ENCODE measurements at regions not wholly inside any gene's neighbourhood (a gene's known extent, or its start where the extent isn't known, plus 50 kb on each side); places are given as distances from the start of the nearest gene placed in this dataset.
"Not testable (repeated sequence)": the region's sequence is repeated elsewhere in the genome, so short reads cannot be mapped to it uniquely, and the experiment has no call there.

DNA sequence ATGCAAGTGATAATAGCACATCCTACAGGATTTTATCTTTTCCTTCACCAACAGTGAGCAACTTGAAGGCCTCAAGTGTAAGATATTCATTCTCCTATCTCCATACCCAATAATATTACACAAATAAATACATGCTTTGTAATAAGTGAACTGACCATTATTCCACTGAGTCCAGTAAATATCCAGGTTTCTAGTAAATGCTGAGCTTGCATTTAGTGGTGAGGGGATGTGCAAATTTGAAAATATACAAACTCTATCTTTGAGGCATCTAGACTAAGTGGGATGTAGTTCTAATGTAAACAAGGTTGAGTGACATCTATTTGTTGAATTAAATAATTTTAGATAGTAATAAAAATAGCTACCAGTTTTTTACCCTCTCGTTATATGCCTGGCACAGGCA, 587.6 kb upstream of the IL12A start:
- DNase-seq, result no peak

DNA sequence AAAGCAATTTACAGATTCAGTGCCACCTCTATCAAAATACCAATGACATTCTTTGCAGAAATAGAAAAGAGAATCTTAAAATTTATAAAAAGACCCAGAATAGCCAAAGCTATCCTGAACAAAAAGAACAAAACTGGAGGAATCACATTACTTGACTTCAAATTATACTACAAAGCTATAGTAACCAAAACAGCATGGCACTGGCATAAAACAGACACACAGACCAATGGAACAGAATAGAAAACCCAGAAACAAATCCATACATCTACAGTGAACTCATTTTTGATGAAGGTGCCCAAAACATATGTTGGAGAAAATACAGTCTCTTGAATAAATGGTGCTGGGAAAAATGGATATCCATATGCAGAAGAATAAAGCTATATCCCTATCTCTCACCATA, 578.9 kb upstream of the IL12A start:
- DNase-seq, result not testable (repeated sequence)

DNA sequence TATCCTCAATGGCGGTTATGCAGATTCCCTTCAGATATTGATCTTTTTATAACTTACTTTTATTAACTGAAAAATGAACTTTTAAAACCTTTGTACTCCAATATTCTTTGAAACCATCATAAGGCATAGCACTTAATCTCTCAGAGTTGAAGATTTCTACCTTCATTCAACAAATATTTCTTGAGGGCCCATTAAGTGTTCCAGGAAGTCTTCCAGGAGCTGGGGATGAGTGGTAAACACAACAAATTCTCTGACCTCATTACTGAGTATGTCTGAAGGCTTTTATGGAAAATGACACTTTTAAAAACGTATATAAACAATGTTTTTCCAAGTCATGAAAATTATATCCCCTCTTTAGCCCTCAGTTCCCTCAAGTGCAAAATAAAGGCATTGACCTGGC, 575.3 kb upstream of the IL12A start:
- no peak for DNase-seq

DNA sequence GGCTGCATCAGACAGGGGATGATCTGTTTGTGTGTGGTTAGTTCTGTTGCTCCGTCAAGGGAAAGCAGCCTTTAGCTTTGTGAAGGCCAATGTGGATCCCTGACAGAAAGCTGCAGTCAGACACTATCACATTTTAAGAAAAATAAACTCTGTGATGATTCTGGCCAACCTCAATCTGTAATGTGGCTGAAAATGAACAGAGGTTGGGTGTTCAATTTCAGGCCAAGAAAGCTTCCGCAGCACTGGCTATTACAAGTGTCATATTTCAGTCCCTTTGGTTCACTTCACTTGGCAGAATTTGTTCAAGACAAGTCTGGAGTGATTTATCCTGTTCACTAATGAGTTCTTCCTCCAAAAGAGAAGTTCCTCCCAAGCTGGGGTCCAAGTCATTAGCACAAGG, 571.8 kb upstream of the IL12A start:
- DNase-seq, result no peak

DNA sequence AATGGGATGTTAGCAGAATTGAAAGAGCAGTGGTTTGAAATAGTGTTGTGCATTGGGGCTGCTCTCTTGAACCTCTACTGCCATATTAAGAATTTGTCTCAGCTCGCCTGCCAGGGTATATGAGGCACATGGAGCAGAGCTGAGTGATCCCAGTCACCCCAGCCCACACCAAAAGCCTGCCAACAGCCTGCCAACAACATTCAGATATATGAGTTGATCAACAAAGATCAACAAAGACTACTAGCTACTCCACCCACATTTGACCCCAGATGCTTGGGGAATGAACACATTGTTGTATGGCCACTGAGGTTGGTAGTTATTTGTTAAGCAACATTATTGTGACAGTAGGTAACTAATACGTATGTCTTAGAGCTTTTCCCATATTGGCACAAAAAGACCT, 570.9 kb upstream of the IL12A start:
- DNase-seq, result no peak

DNA sequence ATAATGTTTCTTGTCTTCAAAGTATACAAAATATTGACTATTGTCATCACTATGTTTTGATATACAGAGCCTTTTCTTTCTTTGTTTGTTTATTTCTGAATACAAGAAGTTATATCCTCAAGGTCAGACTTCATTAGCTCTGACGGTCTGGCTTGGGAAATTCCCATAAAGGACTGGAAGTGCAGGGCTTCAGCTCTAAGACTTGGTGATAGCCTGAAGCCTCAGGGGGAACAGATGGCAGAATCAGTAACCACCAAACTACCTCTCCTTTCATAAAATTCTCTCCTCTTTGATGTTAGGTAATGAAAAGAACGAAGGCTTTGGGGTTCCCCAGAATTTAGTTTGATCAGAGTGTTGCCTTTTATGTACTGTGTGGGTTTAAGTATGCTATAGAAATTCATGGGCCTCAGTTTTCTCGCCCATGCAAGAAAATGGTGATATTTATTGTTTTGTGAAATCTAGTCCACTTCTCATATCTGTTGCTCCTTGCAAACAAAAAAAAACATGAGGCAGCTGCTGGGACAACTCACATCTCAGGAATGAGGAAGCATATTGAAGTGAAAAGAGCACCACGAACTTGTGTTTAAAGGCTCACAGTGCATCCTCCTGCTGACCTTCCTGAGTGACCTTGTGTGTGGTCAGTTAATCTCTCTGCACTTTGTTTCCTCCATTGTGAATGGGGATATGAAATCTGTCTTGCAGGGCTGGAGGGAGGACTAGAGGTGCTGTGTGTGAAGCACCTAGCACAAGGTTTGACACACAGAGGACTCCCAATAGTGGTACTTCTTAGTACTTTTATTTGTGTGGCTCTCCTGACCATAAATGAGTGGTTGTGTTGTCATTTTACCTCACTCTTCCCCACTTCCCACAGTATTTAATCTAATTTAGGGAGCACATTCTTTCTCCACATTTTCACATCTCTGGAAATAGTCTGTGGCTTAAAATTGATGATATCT, 569.8 kb upstream of the IL12A start:
- no peak for DNase-seq

DNA sequence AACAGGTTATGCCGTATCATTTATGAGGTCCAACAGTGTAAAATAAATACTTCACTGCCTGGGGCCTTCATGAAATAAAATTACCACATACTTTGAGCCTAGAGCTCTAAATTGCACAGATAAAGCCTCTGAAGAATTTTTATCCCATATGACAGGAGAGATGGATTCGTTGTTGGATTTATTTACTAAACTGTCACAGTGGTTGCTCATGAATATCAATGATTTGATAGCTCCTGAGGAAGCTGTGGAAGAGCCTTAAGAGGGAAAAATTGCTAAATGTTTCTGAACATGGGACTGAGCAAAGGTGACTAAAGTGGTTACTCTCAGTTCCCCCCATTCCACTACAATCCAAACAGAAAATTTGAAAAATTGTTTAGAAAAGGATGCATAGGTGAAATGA, 558.9 kb upstream of the IL12A start:
- no peak for DNase-seq

DNA sequence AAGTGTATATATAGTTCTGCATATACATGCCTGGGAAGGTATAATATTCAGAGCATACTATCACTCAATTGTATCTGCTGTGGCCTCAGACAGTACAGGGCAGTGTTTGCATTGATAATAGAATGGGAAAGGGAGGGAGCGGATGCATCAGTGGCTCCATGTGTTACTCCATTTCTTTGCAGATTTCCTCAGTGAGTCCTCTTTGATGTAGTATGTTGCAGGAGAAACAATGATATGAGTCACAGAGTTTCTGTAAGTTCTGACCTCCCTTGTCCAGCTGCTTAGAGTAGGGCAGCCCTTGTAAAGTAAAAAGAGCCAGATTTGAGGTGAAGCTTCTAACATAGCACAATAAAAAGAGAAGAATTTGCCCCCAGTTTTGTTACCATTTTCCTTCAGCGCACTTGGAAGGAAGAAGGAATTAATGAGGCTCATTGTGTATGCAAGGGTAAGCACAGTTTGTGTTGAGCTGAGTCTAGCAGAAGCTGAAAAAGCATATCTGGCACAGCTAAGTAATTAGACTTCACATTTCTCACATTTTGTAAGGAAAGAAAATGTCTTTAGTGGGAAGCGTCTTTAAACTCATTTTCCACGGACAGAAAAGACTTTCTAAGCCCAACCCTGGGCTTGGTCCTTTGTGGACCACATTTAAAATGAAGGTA, 555.8 kb upstream of the IL12A start:
- DNase-seq, result no peak

DNA sequence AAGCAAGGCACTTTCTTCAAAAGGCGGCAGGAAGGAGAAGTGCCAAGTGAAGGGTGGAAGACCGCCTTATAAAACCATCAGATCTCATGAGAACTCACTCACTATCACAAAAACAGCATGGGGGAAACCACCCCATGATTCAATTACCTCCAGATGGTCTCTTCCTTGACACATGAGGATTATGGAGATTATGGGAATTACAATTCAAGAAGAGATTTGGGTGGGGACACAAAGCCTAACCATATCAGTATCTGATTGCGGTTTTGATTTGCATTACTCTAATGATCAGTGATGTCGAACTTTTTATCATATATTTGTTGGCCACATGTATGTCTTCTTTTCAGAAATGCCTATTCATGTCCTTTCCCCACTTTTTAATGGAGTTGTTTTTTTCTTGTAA, 549.3 kb upstream of the IL12A start:
- DNase-seq, result no peak

DNA sequence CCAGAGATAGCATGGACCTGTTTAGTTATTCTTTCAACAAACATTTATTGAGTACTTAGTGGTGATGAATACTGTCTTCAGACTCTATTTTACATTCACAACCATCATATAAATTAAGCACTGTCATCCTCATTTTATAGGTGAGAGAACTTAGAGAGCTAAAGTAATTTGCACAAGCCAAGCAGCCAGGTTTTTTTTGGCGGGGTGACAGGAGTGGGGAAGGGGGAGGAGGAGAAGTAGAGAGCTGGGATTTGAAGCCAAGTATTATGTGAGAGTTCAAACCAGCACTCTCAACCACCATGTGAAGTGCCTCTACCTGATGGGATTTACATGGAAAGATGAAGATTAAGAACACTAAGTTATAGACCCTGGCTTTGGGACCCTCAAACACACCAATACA, 547.4 kb upstream of the IL12A start:
- DNase-seq, result no peak

DNA sequence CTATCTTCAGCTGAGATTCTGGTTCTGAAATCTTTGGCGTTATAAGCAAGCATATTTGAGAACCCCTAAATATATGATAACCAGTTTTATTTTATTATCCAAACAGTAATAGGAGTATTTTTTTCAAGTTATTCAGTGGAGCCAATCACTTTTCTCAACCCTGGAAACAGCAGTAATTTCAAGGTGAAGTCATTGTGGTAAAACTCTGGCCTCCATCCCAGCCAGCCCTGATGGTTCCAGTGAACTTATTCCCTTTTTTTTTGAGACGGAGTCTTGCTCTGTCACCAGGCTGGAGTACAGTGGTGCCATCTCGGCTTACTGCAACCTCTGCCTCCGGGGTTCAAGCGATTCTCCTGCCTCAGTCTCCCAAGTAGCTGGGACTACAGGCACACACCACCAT, 545.4 kb upstream of the IL12A start:
- no peak for DNase-seq

DNA sequence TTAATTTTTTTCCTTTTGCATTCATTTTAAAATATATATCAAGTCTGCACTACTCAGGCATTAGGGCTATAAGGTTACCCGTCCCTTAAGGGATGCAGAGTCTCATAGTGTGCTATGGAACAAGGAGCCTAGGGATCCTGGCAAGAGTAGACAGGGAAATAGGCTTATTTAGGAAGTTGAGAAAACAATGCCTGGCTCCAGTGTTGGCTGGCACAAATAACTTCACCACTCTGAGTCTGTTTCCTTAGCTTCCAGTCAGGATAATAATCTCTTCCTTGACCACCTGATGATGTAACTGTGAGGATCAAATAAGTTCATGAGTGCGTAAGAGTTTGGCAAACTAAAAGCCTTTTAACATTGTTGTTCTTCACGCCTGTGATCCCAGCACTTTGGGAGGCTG, 540.8 kb upstream of the IL12A start:
- no peak for DNase-seq

DNA sequence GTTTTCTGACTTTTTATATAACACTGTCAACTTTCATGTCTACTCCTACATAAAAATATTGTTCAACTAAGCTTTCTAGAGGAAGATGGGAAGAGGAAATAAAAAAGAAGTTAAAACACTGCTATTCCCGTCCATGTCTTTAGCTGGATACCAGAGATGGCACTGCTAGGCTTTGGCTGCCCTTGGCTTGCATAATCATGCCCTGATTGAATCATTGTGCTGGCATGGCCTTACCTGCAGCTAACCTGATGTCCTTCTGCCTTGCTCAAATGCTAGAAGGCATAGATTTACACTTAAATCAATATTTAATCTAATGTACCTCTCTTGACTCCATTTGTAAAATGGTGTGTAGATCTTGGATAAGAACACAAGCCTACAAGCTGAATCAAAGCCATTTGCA, 539.7 kb upstream of the IL12A start:
- no peak for DNase-seq

DNA sequence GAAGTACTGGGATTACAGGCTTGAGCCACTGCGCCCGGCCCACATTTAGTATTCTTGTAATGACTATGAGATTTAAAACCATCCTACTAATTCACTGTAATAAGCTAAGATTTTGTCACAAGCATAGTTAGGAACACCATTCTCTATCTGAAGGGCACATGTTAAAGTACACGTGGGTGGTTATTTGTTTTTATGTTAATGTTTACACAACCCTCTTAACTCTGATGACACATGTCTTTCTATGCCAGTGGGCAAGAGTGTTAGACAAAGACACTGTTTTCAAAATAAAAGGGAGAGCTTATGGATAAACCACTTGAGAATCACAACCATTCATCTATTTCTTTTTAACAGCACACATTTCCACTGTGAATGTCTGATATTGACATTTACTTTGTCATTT, 537.6 kb upstream of the IL12A start:
- no peak for DNase-seq

DNA sequence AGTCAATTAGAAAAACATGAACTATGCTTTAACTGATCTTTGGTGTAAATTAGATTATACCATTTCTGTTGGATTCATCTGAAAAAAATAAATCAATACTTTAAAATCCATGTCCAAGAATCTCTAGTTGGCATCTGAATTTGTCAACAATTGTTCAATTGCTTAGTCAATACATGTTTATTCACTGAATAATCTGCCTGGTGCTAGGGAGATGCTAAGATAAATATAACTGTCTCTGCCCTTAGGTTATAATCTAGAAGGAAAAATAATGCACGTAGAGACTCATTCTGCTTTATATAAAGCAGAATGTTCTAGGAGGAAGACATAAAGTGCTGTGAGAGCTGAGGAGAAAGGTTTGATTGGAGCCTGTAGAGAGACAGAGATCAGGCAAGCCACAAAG, 537.2 kb upstream of the IL12A start:
- no peak for DNase-seq

DNA sequence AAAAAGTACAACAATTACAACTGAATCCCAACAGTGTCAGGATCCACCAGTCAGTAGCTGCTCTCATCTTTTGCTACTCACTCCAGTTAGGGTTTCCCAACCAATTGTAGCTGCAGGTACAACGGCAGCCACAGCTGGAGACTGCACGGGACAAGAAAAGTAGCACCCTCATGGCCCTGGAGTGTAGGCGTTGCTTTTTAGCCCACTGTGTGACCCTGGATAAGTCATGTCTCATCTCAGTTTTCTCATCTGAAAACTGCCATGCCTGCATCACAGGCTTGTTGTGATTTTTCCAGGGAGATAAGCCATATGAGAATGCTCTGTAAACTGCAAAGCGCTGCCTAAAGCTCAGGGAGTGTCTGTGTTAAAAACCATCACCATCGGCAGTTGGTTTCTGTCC, 535.6 kb upstream of the IL12A start:
- DNase-seq, result no peak

DNA sequence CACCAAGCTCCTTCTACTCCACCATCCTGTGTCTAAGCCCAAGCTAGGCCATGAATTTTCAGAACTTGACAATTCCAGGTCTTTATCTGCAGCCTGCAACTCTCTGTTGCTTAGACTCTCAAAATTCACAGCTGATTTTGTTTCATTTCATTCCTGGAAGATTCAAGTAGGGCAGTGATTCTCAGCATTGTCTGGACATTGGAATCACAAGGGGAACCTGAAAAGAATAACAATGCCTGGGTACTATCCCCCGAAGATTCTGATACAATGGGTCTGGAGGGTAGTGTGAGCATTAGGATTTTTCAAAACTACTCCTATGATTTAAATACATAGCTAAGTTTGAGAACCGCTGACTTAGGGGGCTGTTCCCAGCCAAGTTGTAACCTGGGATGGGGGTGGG, 534.7 kb upstream of the IL12A start:
- DNase-seq, result no peak

DNA sequence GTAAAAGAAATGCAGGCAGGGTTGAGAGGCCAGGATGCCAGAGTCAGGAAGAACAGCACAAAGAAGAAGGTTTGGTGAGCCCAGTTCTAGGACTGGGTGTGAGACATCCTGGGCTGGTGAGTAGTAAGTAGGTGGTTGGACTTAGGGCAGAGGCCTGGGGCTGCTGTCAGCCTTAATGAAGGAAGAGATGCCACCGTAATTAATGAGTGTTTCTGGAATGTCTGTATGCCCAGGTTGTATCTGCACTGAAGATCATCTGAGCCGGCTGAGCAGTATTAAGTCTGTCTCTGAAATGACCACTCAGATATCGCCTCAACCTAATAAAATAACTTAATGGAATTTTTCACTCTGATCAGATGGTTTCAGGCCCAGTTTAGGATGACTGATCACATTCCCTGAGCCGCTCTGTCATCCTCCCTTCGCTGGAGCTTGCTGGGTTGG, 532.9 kb upstream of the IL12A start:
- no peak for DNase-seq

DNA sequence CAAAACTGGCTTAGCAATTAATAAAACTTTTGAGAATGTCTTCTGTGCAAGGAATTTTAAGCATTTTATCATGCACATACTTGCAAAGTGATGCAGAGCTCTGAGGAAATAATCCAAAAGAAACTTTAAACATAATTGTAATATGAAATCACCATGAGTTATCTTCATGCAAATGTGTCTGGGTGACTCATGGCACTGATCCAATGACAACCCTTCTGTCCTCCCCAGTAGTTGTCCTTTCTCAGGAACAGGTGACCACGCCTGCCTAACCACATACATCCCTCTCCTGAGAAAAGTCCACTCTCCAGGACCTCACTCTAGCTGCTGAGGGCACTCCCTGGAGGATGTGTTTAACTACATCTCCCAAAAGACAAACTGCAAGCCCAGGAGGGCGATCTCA, 530.6 kb upstream of the IL12A start:
- DNase-seq, result no peak

DNA sequence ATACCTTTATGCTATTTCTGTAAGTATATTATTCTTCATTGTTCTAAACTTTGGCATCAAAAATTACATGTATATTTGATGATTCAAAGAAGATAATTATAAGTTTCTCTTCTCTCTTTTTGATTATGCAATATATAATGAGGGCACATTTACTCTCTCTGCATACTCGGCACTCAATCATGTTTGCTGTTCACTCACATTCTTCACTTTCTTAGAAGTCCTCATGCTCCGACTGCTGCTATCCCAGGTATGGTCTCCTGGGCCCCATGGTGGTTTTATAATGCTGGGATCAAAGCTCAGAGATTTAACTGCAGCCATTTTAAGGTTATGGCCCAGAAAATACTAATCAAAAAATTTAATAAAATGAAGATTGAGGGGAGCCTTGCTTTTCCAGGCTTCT, 529.7 kb upstream of the IL12A start:
- no peak for DNase-seq

DNA sequence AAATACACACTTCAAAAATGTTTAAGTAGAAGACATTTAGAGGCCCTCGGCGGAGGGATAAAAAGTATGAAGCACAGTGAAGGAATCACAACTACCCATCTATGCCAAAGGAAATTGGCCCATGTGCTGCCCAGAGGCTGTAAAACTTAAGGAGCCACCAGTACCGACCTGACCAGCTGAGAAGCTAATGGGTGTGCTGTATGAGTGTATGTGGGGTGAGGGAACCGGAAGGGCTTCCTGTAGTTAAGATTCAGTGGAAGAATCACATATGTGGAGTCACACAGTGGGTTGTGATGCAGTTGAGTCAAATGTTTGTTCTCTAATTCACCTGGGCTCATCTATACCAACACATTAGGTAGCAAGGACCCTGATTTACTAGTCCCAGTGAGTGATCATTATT, 516.0 kb upstream of the IL12A start:
- DNase-seq, result no peak

DNA sequence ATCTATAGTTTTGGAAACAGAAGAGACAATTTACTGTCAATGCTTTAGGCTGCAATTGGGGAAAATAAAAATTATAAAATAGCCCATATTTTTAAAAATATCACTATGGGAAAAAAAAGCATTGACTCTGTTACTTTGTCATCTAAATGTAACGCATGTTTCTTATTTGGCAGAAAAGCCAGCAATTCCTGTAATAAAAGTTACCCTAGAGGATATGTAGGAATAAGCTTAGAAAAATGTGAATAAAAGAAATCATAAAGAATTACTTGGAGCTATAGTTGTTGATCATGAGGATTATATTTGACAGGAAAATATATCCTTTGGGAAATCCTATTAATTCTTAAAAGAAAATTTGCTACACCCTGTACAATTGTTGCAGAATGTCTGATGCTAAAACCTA, 515.4 kb upstream of the IL12A start:
- DNase-seq, result no peak

DNA sequence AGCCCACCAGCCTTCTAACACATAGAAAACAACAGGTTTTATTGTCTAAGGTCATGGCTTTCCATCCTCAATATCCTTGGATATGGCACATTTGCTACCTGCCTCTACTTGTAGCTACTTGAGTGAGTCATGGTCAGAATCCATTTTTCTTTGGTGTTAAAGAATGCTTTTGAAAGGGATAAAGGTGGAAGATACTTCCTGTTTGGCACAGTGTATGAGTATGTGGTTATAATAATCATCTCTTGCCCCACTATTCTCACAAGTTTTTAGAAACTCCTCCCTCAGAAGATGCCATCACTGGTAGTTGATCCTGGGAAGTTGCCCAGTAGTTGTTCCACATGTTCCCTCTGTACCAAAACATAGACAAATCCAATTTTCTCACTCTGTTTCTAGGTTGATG, 508.6 kb upstream of the IL12A start:
- DNase-seq, result no peak

DNA sequence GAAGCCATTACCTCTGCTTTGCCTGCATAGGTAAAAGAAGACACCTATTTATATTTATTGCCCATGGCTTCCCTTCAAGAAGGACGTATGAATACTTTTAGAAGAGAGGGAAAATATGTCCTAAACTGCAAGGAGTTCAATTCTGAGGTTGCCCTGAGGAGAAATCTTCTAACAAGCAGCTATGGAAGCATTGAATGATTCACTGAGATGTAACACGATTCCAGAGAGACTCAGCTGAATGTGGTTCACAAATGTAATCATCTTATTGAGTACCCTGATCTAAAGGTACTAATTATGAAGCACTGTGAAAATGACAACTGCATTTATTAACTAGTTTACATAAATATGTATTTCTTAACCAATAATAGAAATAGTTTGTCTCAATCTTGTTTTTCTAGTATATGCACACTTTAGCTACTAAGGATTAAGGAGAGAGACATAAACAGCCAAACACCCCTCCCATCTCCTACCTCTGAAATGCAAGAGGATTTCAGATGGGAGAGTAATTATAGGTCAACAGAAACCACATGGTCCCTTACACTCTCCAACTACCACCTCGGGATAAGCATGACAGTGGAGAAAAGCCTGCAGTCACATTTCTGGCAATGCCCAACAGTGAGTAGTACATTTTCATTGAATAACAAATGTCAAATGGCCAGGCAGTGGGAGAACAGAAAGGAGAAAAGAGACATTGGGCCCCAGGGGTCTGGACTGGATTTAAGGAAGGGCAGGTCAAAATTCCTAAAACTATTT, 506.2 kb upstream of the IL12A start:
- DNase-seq, result no peak
